ENCODE measurements at regions not wholly inside any gene's neighbourhood (a gene's known extent, or its start where the extent isn't known, plus 50 kb on each side); places are given as distances from the start of the nearest gene placed in this dataset.

GRCh38 chr12:115873451-115874082, 403.9 kb downstream of the MED13L start:
- TF ChIP-seq CTCF (IDR thresholded peaks at IDR 0.05; ENCODE audit: control extremely low read depth in 1 of 3, insufficient read depth in 1 of 3, low read depth in 1 of 3, low read length in 3 of 3) (no peak), CEBPB (IDR thresholded peaks at IDR 0.05; ENCODE audit: low read depth, low read length) (no peak), EP300 (IDR thresholded peaks at IDR 0.05; ENCODE audit: borderline replicate concordance in 1 of 2, low read depth in 2 of 2, low read length in 2 of 2) (no peak), SIN3A (conservative IDR thresholded peaks at IDR 0.05 in 1 of 2, IDR thresholded peaks at IDR 0.05 in 1 of 2; ENCODE audit: low read depth in 1 of 2, low read length in 2 of 2) (no peak)

Measured in H1 (cell line).